ENCODE measurements at regions not wholly inside any gene's neighbourhood (a gene's known extent, or its start where the extent isn't known, plus 50 kb on each side); places are given as distances from the start of the nearest gene placed in this dataset.

DNA sequence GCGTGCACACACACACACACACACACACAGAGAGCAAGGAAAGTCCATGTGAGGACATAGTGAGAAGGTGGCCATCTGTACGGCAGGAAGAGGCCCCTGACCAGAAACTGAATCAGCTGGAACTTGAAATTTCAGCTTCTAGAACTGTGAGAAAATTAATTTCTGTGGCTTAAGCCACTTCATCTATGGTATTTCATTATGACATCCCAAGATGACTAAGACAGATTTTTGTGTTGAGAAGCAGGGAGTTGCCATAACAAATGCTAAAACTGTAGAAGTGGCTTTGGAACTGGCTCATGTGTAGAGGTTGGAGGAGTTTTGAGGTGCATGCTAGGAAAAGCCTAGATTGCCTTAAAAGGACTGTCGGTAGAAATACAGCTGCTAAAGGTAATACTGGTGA is 63.4 kb upstream of the ZBTB7C start:
- ATAC-seq (ENCODE audit: low FRiP score in 2 of 2) (no peak), DNase-seq (no peak)
- no peaks in the 10 kb centered on the region for H3K27me3 ChIP-seq
- H3K4me1 ChIP-seq: peaks cover 9 to 16% (median 10%) of the 10 kb centered on the region in 4 donors
- H3K4me3 ChIP-seq: no peak overlapping the region
- H3K36me3 ChIP-seq: no peaks in the 10 kb centered on the region
- TF ChIP-seq EP300 (IDR thresholded peaks at IDR 0.05) (no peak), POLR2A (IDR thresholded peaks at IDR 0.05) (no peak), POLR2AphosphoS5 (IDR thresholded peaks at IDR 0.05) (no peak)
- TF ChIP-seq, protein P1, sequence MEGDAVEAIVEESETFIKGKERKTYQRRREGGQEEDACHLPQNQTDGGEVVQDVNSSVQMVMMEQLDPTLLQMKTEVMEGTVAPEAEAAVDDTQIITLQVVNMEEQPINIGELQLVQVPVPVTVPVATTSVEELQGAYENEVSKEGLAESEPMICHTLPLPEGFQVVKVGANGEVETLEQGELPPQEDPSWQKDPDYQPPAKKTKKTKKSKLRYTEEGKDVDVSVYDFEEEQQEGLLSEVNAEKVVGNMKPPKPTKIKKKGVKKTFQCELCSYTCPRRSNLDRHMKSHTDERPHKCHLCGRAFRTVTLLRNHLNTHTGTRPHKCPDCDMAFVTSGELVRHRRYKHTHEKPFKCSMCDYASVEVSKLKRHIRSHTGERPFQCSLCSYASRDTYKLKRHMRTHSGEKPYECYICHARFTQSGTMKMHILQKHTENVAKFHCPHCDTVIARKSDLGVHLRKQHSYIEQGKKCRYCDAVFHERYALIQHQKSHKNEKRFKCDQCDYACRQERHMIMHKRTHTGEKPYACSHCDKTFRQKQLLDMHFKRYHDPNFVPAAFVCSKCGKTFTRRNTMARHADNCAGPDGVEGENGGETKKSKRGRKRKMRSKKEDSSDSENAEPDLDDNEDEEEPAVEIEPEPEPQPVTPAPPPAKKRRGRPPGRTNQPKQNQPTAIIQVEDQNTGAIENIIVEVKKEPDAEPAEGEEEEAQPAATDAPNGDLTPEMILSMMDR (IDR thresholded peaks at IDR 0.05): no peak
- WGBS, 2 donors: 60 to 64% methylated on average over 3 of the region's 3 CpGs
- no peak overlapping the region for H3K27ac ChIP-seq
- H3K9me3 ChIP-seq: no peaks in the 10 kb centered on the region

DNA sequence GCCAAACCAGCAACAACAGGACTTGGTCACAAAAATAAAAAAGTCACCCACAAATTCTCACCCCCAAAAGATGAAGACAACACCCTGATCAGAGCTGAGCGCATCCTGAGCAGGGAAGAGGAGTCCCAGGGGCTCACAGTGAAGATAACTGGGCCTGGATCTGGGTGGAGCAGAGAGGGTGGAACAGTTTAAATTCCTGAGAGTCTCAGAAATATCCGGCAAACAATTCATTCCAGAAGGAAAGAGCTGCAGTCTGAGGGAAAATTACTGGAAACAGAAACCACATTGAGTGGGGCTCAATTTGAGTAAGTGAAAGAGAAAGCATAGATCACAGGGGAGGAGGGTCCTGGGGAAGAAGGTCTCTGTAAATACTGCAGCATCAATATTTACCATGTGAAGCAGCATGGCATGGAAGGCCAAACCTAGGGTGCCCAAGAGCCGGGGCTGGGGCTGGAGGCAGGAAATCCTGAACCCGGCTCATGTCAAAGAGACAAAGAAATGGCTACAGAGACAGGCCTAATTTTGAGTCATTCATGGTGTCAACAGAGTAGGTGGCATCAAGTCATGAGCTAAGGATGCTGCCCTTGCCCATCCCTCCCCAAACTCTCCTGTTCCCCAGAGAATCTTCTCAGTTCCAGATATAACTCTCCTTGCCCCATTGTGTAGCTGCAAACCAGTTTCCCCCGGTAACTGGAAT is 61.4 kb upstream of the ZBTB7C start:
- TF ChIP-seq POLR2AphosphoS5 (IDR thresholded peaks at IDR 0.05) (no peak), EP300 (IDR thresholded peaks at IDR 0.05) (no peak), POLR2A (IDR thresholded peaks at IDR 0.05) (no peak)
- TF ChIP-seq, protein P1 (IDR thresholded peaks at IDR 0.05): no peak
- H3K27ac ChIP-seq: peak overlapping the region in 3 of 4 donors; percentile 2 to 69 (median 67)
- H3K9me3 ChIP-seq: no peaks in the 10 kb centered on the region
- DNase-seq: no peak
- no peak overlapping the region for H3K4me3 ChIP-seq
- no peaks in the 10 kb centered on the region for H3K27me3 ChIP-seq
- WGBS, 2 donors: 66 to 79% methylated on average over 5 of the region's 5 CpGs
- no peaks in the 10 kb centered on the region for H3K36me3 ChIP-seq
- H3K4me1 ChIP-seq: peaks cover 6 to 11% (median 9%) of the 10 kb centered on the region in 4 donors
- ATAC-seq (ENCODE audit: low FRiP score in 2 of 2): peak in 1 of 2 donors; percentile 82

DNA sequence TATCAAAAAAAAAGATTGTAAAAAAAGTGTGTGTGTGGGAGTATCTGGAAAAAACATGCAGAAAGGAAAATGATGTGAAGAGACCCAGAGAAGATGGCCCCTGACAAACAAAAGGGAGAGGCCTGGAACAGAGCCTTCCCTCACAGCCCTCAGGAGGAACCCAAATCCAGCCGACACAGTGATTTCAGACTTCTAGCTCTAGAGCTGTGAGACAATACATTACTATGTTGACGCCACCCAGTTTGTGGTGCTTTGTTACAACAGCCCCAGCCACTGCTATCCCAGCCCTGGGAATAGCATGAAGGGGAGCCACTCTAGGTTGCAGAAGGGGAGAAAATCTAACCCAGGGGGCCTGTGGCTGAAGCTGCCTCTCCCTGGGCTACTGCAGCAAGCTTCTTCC is 59.0 kb upstream of the ZBTB7C start:
- DNase-seq (no peak), ATAC-seq (ENCODE audit: low FRiP score in 2 of 2) (peak in 1 of 2 donors; percentile 74)
- Histone ChIP-seq H3K27ac (no peak overlapping the region), H3K4me1 (peaks cover 6 to 11% (median 9%) of the 10 kb centered on the region in 4 donors), H3K36me3 (no peaks in the 10 kb centered on the region), H3K4me3 (no peak overlapping the region), H3K9me3 (no peaks in the 10 kb centered on the region), H3K27me3 (no peaks in the 10 kb centered on the region)
- 78 to 79% methylated on average over 2 of the region's 2 CpGs for WGBS, 2 donors
- TF ChIP-seq POLR2AphosphoS5 (IDR thresholded peaks at IDR 0.05) (no peak), EP300 (IDR thresholded peaks at IDR 0.05) (no peak), POLR2A (IDR thresholded peaks at IDR 0.05) (no peak)
- TF ChIP-seq, protein P1 (IDR thresholded peaks at IDR 0.05): no peak

DNA sequence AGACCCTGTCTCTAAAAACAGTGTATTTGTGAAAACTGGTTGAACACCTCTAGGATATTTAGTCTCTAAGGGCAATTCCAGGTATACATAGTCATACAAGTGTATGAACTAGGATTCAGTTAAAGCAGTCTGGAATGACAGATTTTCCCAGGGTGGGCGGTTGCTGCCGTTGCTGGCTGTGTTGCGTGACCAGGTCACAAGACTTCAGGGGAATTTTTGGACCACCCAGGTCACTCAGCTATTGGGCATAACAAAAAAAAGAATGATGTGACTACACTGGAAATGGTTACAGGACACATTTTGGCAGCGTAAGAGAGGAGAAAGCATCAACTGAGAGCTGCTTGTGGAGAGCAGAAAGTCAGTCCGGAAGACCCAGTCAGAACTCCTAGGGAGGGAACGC is 58.0 kb upstream of the ZBTB7C start:
- ATAC-seq (ENCODE audit: low FRiP score in 2 of 2): no peak
- 89 to 93% methylated on average over 6 of the region's 6 CpGs for WGBS, 2 donors
- Histone ChIP-seq H3K27me3 (no peaks in the 10 kb centered on the region), H3K4me1 (peaks cover 6 to 11% (median 9%) of the 10 kb centered on the region in 4 donors), H3K9me3 (no peaks in the 10 kb centered on the region), H3K36me3 (no peaks in the 10 kb centered on the region), H3K4me3 (no peak overlapping the region), H3K27ac (no peak overlapping the region)
- DNase-seq: no peak
- TF ChIP-seq POLR2AphosphoS5 (IDR thresholded peaks at IDR 0.05): no peak
- no peak for TF ChIP-seq POLR2A (IDR thresholded peaks at IDR 0.05)
- TF ChIP-seq, protein P1 (IDR thresholded peaks at IDR 0.05): no peak
- TF ChIP-seq EP300 (IDR thresholded peaks at IDR 0.05): no peak

DNA sequence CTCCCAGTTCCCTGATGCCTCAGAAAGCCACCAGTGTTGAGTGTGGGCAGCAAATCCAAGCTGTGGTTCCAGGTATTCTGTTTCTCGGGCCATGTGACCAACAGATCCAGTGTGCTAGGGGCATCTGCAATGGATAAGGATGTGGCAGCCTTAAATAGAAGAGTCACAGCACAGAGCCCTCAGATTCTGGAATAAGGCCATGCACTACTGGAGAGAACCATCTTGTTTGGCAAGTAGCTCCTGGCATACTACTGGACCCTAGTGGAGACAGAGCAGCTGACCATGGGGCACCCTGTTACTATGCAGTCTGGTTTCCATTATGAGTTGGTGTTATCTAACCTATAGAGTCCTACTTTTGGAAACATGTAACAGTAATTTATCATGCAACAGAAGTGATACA is 53.3 kb upstream of the ZBTB7C start:
- H3K4me1 ChIP-seq: no peaks in the 10 kb centered on the region
- H3K36me3 ChIP-seq: no peaks in the 10 kb centered on the region
- DNase-seq (no peak), ATAC-seq (ENCODE audit: low FRiP score in 2 of 2) (no peak)
- no peak overlapping the region for H3K27ac ChIP-seq
- no peak overlapping the region for H3K4me3 ChIP-seq
- no peak for TF ChIP-seq EP300 (IDR thresholded peaks at IDR 0.05)
- no peaks in the 10 kb centered on the region for H3K9me3 ChIP-seq
- no peaks in the 10 kb centered on the region for H3K27me3 ChIP-seq
- WGBS, 2 donors: 83 to 92% methylated on average over 1 of the region's 1 CpG
